NCI-H2081 treated with DMSO at 0.1 percent for 48 hours (cell line): ENCODE measurements at regions not wholly inside any gene's neighbourhood (a gene's known extent, or its start where the extent isn't known, plus 50 kb on each side); places are given as distances from the start of the nearest gene placed in this dataset.

Source experiments
- DNase-seq: peaks from one replicate; lab custom pipeline; 2025; lab: John Stamatoyannopoulos, UW

- DNase-seq: no peak
Measured at GRCh38 chr2:16050261-16050907, 110.0 kb downstream of the MYCN start.

GRCh38 chr2:16049406-16049805 lies 109.1 kb downstream of the MYCN start:
- DNase-seq: no peak

GRCh38 chr2:16048466-16048865 lies 108.1 kb downstream of the MYCN start:
- DNase-seq: no peak

DNA sequence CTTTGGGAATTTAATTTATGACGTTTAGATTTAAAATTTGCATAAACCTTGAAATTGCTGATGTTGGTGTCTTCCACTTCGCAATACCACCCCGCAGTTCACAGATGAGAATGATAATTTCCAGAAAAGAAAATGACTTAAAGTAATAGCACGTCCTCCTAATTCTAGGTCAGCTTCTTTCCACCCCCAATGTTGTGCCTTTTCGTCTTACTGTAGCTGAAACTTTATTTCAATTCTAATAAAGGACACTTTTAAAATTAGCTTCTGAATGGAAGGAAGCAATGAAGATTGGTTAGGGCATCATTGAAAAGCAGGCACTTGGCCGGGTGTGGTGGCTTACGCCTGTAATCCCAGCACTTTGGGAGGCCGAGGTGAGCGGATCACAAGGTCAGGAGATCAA lies 107.4 kb downstream of the MYCN start:
- no peak for DNase-seq

DNA sequence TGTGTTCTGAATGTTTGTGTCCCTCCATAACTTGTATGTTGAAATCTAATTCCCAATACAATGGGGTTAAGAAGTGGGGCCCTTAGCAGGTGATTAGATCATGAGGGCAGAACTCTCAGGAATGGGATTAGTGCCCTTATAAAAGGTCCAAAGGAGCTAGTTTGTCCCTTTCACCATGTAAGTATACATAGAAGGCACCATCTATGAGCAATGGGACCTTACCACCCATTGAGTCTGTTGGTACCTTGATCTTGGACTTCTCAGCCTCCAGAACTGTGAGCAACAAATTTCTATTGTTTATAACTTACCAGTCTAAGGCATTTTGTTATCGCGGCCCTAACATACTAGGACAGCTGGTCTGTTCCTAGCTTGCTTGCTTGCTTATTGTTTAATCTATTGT lies 106.3 kb downstream of the MYCN start:
- DNase-seq: no peak

- DNase-seq: no peak
Measured at GRCh38 chr2:16045653-16046352, 105.5 kb downstream of the MYCN start.

DNA sequence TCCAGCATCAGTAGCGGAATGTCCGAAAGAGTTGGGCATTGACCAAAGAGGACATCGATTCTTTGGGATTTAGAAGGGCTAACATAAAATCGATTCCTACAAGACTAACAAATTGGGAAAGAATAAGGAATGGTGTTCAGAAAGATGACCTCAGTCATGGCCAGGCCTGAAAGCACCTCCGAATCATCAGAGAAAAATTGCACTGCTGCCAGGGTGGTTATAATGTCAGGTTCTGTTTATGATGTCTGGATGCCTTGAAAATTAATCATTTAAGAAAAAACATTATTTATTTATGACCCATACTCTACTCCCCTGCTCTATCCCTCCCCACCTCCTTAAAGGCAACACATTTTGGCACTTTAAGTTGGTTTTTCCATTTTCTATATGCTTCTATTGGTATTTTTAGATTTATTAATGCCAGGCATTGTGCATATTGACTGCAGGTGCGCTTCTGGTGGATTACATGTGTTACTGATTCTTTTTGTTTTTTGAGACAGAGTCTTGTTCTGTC lies 104.7 kb downstream of the MYCN start:
- DNase-seq: no peak

DNA sequence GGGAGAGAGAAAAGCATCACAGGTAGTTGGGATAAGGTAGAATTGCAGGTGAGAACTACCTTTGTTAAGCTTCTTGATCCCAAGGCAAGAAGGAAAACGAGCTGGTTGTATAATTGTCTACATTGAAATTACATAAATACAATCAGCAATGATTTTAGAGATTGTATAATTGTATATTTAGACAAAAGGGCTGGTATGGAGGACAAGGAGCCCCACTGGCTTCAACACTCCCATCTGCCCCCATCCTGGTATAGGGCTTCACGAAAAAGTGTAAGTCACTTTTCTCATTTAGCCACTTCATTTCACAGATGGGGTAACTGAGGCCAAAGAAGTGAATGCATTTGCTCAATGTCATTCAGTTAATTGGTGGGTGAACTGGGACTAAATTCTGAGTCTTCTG lies 103.3 kb downstream of the MYCN start:
- DNase-seq: no peak

GRCh38 chr2:16043192-16043591 lies 102.8 kb downstream of the MYCN start:
- DNase-seq: no peak

GRCh38 chr2:16042201-16042700 lies 101.9 kb downstream of the MYCN start:
- no peak for DNase-seq

DNA sequence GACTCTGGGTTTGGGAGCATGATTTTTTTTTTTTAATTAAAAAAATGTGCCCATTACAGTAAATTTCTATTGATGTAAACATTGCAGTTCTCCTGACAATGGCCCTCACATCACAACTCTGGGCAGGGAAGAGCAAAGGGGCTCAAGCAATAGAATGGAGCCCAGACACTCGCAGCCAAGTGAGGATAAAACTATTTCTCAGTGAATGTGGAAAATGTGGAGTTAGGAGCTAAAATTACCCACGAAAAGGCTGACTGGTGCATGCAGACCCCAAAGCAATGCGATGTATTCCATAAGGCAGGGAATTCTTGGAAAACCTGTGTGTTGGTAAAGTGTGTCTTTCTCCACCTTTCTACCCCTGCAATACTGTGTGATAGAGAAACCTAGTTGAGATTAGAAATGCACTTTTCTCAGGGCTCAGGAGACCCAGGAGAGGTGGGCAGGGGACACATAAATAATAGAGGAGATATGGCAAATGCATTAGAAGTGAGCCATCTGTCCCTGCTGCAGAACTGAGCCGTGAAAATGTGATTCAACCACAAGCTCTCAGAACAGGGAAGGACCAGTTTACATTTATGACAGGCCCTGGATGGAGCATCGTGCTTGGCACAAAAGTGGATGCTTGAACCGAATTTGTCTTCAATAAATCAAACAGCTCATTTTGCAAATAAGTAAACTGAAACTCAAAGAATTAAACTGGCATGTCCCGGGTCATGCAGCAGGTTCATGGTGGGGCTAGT lies 100.1 kb downstream of the MYCN start:
- no peak for DNase-seq

DNA sequence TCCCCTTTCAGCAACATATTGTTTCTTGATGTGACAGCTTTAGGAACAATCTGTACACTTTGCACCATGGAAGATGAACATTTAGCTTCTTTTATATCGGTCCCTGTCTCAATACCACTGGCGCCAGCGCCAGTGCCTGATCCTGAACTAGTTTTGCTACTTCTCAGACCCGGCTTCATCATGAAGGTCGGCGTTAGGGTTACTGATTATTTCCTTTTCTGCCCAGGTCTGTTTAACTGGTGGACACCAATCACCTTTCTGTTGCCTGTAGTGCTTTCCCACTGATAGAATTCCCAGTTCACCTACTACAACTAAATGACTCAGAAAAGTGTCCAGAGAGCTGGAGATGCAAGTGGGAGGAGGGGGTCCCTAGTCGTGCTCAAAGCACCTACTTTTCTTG lies 99.5 kb downstream of the MYCN start:
- DNase-seq: no peak

- DNase-seq: no peak
Measured at GRCh38 chr2:16039055-16039454, 98.7 kb downstream of the MYCN start.

GRCh38 chr2:16038621-16039020 lies 98.3 kb downstream of the MYCN start:
- no peak for DNase-seq

GRCh38 chr2:16037808-16038457 lies 97.6 kb downstream of the MYCN start:
- DNase-seq: no peak

DNA sequence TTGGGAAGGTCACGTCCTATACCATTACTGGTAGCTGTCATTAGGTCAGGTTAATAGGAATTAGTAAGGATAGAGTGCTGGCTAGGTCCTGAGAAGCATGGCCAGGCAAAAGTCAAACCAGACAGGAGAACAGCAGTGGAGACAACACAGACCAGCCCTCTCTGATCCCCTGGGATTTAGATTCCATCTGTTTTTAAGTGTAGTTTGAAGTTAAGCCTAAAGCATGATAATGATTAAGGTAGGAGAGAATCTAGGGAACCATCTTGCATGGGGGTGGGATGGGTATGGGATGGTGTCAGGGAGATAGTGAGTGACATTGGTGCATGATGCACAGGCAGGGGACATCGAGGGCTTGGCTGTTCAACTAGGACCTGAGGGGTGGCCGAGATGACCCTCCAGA lies 96.6 kb downstream of the MYCN start:
- no peak for DNase-seq

DNA sequence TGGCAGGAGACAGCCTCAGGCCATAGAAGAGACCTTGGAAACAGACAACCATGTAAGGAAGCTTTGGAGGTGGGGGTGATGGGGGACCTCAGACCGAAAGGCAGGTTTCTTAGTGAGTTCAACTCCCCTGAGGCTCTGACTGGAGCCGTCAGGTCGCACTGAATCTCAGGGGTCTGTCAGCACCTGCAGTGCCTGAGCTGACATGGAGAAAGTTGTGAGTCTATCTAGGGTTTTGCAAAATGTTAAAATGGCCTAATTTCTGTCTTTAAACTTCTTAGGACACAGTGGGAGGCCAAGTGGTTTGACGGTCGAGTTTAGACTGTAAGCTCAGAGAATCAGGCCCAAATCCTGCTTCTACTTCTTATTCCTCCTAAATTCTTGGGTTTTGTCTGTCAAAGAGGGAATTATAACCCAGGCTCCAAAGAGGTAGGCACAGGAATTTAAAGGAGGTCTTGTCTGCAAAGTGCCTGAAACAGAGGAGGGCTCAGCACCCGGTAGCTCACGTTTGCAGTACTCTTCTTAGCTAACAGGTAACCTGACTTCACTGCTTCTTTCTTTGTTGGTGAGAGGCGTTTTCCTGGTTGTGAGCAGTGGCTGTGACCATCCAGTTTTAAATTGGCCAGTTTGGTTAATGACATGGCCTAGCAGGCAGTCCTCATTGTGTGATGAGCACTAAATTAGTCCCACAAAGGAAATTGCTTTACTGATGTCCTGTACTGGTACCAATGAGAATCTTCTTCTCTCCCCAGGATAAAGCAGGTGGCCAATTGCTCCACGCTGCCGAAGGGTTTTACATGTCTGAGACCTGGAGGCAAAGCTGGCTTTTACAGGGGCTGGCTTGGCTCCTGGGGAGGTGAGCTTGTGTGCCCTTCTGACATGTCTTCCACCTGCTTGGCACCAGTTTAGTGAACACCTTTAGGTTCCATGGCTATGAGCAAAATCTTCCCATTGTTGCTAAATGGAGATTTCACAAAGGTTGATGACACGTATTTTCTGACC lies 95.7 kb downstream of the MYCN start:
- no peak for DNase-seq

DNA sequence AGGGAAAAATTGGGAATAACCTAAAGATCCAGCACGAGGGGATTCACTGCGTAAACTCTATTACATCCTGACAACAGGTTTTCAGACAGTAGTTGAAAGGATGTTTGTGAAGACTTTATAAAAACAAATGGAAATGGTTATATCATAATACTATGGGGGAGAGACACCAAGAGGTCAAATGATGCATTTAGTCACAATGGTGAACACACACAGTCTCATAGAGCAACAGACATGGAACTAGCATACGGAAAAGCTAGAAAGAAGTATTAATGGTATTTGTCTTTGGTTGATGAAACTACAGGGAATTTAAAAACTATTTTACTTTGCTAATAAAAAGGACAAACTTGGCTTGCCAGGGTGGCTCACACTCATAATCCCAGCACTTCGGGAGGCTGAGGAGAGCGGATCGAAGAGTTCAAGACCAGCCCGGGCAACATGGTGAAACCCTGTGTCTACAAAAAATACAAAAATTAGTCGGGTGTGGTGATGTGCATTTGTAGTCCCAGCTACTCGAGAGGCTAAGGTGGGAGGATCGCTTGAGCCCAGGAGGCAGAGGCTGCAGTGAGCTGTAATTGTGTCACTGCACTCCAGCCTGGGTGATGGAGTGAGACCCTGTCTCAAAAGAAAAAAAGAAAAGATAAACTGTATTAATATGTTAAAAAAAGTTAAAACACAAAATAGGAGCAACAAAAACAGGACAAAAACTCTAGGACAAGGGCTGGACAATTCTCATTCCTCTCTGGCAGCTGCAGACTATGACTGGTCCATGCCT lies 94.8 kb downstream of the MYCN start:
- DNase-seq: no peak

DNA sequence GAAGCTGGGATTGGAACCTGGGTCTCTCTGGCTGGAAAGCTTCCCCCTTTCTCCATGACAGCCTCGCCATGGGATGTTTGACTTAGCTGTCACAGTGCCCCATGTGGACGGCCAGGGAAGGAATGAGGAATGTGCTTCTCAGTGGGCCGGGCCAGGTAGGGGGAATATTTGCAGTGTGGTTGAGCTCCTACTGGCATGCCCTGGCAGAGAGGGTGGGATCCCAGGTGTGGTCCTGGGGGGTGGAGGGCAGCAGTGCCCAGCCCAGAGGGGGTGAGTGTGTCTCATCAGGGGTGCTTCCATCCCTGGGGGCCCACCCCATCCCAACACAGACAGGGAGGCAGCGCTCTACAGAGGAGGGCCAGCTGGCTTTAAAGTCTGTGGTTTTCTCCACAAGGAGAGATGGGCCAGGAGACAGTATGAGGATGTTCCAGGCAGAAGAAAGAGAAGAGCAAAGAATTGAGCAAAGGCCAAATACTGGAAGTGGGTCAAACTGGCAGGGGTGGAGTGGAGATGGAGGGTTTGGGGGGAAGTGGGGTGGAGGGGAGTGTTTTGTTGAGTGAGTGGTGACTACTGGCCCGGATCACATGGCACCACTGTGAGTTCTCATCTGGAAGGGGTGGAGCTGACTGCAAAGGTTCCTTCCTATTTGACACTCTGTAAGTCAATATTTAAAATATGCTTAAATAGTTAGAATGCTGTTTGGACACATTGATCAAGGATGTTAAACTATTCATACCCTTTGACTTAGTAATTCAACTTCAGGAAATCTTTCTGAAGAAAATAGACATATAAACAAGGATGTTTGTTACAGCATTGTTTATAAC lies 94.0 kb downstream of the MYCN start:
- DNase-seq: no peak

- DNase-seq: no peak
Measured at GRCh38 chr2:16033032-16033293, 92.6 kb downstream of the MYCN start.
